ENCODE measurements at regions not wholly inside any gene's neighbourhood (a gene's known extent, or its start where the extent isn't known, plus 50 kb on each side); places are given as distances from the start of the nearest gene placed in this dataset.

DNA sequence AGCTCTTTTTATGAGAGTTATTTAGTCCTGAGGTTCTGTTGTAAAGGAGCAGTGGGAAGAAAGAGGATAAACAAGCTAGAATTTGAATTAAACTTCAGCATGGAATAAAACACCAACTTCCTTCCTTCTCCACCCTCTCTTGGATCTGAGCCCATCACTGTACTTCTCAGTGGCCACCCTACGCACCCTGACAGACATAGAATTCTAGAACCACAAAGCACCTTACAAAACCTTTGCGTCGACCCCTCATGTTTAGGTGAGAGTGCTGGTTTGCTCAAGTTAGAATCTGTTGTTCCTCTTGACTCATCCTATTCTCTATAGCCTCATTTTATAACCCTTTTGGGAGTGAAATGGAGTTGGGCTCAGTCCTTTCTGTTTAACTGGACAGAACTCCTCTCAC is 84.6 kb upstream of the RPL34 start:
- TF ChIP-seq, protein P1, sequence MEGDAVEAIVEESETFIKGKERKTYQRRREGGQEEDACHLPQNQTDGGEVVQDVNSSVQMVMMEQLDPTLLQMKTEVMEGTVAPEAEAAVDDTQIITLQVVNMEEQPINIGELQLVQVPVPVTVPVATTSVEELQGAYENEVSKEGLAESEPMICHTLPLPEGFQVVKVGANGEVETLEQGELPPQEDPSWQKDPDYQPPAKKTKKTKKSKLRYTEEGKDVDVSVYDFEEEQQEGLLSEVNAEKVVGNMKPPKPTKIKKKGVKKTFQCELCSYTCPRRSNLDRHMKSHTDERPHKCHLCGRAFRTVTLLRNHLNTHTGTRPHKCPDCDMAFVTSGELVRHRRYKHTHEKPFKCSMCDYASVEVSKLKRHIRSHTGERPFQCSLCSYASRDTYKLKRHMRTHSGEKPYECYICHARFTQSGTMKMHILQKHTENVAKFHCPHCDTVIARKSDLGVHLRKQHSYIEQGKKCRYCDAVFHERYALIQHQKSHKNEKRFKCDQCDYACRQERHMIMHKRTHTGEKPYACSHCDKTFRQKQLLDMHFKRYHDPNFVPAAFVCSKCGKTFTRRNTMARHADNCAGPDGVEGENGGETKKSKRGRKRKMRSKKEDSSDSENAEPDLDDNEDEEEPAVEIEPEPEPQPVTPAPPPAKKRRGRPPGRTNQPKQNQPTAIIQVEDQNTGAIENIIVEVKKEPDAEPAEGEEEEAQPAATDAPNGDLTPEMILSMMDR (IDR thresholded peaks at IDR 0.05) = no peak
- Histone ChIP-seq H3K27ac (ENCODE audit: low read length) (no peak overlapping the region), H3K4me1 (ENCODE audit: control insufficient read depth, insufficient read depth, low read length) (peaks cover 10% of the 10 kb centered on the region), H3K9me3 (ENCODE audit: control insufficient read depth, insufficient read depth, low read length) (no peaks in the 10 kb centered on the region), H3K27me3 (ENCODE audit: control insufficient read depth, insufficient read depth, low read length) (no peaks in the 10 kb centered on the region), H3K36me3 (ENCODE audit: control insufficient read depth, insufficient read depth, low read length) (no peaks in the 10 kb centered on the region), H3K4me3 (ENCODE audit: low read length) (no peak overlapping the region)
- Mint-ChIP-seq H3K4me3 (no peak overlapping the region), H3K9me3 (no peaks in the 10 kb centered on the region), H3K27me3 (ENCODE audit: low read depth in 2 of 2) (peaks cover 0 to 7% of the 10 kb centered on the region in 2 donors), H3K36me3 (no peaks in the 10 kb centered on the region), H3K27ac (no peak overlapping the region), H3K4me1 (peaks cover 29 to 35% of the 10 kb centered on the region in 2 donors)
- ATAC-seq (no peak), DNase-seq (no peak)
- WGBS (ENCODE audit: insufficient coverage) = 20% methylated on average over 1 of the region's 3 CpGs
- intact Hi-C loops (cut with micrococcal nuclease) = no loop called here

- Mint-ChIP-seq H3K27me3 (ENCODE audit: low read depth in 2 of 2) (peaks cover 0 to 7% of the 10 kb centered on the region in 2 donors), H3K9me3 (no peaks in the 10 kb centered on the region), H3K27ac (peak overlapping the region in 1 of 2 donors; percentile 46), H3K36me3 (no peaks in the 10 kb centered on the region), H3K4me3 (peak overlapping the region; percentile 60), H3K4me1 (peaks cover 43 to 44% of the 10 kb centered on the region in 2 donors)
- no peaks in the 10 kb centered on the region for H3K27me3 ChIP-seq (ENCODE audit: control insufficient read depth, insufficient read depth, low read length)
- H3K4me3 ChIP-seq (ENCODE audit: low read length) = no peak overlapping the region
- H3K36me3 ChIP-seq (ENCODE audit: control insufficient read depth, insufficient read depth, low read length) = no peaks in the 10 kb centered on the region
- TF ChIP-seq, protein P1 (IDR thresholded peaks at IDR 0.05) = no peak
- H3K27ac ChIP-seq (ENCODE audit: low read length) = no peak overlapping the region
- no peak for DNase-seq
- H3K9me3 ChIP-seq (ENCODE audit: control insufficient read depth, insufficient read depth, low read length) = no peaks in the 10 kb centered on the region
- WGBS (ENCODE audit: insufficient coverage) = 50% methylated on average over 2 of the region's 2 CpGs
- peaks cover 13% of the 10 kb centered on the region for H3K4me1 ChIP-seq (ENCODE audit: control insufficient read depth, insufficient read depth, low read length)
- ATAC-seq = no peak
- intact Hi-C loops (cut with micrococcal nuclease) = no loop called here
These were observed 86.5 kb upstream of the RPL34 start for GRCh38 chr4:108533876-108534275.

DNA sequence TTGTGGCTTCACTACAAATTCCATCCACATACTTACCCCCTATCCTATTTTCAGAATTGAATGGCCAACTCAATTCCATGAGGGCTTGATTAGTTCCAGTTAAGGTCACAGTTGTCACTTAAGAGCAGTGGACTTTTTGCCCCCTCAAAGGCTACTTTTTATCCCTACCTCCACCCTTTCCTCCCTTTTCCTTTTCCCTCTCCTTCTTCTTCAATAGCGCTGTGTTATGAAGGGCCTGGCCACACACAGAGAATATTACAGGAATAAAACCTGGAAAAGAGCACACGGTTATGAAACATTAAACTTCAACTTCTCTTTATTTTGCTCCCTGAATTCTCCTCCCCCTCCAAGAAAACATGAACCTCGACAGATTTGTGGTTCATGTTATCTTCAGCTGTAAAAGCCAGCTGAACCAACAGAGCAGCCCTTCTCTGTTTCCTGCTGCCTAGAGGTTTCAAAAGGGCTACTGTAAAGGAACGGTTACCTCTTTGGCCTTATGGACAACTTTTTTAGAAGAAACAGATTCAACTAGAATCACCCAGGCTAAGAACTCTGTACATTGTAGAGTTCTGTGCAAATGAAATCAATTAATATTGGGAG is 87.0 kb upstream of the RPL34 start:
- Histone ChIP-seq H3K27ac (ENCODE audit: low read length) (no peak overlapping the region), H3K9me3 (ENCODE audit: control insufficient read depth, insufficient read depth, low read length) (no peaks in the 10 kb centered on the region), H3K4me3 (ENCODE audit: low read length) (no peak overlapping the region), H3K36me3 (ENCODE audit: control insufficient read depth, insufficient read depth, low read length) (no peaks in the 10 kb centered on the region), H3K4me1 (ENCODE audit: control insufficient read depth, insufficient read depth, low read length) (peaks cover 16% of the 10 kb centered on the region), H3K27me3 (ENCODE audit: control insufficient read depth, insufficient read depth, low read length) (no peaks in the 10 kb centered on the region)
- ATAC-seq = no peak
- peak in 1 of 2 donors; percentile 23 for DNase-seq
- Mint-ChIP-seq H3K36me3 (no peaks in the 10 kb centered on the region), H3K27me3 (ENCODE audit: low read depth in 2 of 2) (peaks cover 0 to 7% of the 10 kb centered on the region in 2 donors), H3K27ac (peak overlapping the region in 1 of 2 donors; percentile 46), H3K9me3 (peaks cover 0 to 2% of the 10 kb centered on the region in 2 donors), H3K4me1 (peaks cover 47 to 50% of the 10 kb centered on the region in 2 donors), H3K4me3 (peak overlapping the region; percentile 60)
- TF ChIP-seq, protein P1 (IDR thresholded peaks at IDR 0.05) = no peak
- 33% methylated on average over 4 of the region's 4 CpGs for WGBS (ENCODE audit: insufficient coverage)
- intact Hi-C loops (cut with micrococcal nuclease) = no loop called here

DNA sequence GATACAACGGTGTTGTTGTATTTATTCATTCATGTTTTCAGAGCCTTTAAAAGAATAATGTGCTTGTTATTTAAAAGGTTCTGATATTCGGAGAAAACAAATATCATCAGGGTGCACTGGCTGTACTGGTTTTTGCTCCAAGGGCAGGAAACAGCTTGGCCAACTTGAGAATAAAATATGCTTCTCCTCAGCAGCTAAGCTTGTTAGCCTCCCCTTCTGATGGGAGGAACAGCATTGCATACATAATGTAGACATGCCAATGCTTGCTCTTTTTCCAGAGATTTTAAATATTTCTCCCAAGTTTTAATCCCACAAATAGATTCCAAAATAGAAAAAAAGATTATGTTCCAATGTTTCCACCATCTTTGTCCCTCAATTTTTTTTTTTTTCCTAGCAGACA is 87.6 kb upstream of the RPL34 start:
- no peak overlapping the region for H3K4me3 ChIP-seq (ENCODE audit: low read length)
- DNase-seq (no peak), ATAC-seq (no peak)
- no peak overlapping the region for H3K27ac ChIP-seq (ENCODE audit: low read length)
- Mint-ChIP-seq H3K9me3 (peaks cover 0 to 4% of the 10 kb centered on the region in 2 donors), H3K27me3 (ENCODE audit: low read depth in 2 of 2) (peaks cover 0 to 2% of the 10 kb centered on the region in 2 donors), H3K4me1 (peaks cover 53 to 56% of the 10 kb centered on the region in 2 donors), H3K27ac (peak overlapping the region in 1 of 2 donors; percentile 46), H3K36me3 (no peaks in the 10 kb centered on the region), H3K4me3 (peak overlapping the region; percentile 0)
- H3K4me1 ChIP-seq (ENCODE audit: control insufficient read depth, insufficient read depth, low read length) = peaks cover 16% of the 10 kb centered on the region
- 43% methylated on average over 2 of the region's 2 CpGs for WGBS (ENCODE audit: insufficient coverage)
- H3K9me3 ChIP-seq (ENCODE audit: control insufficient read depth, insufficient read depth, low read length) = no peaks in the 10 kb centered on the region
- H3K36me3 ChIP-seq (ENCODE audit: control insufficient read depth, insufficient read depth, low read length) = no peaks in the 10 kb centered on the region
- intact Hi-C loops (cut with micrococcal nuclease) = no loop called here
- no peaks in the 10 kb centered on the region for H3K27me3 ChIP-seq (ENCODE audit: control insufficient read depth, insufficient read depth, low read length)
- TF ChIP-seq, protein P1 (IDR thresholded peaks at IDR 0.05) = no peak
